ENCODE measurements at regions not wholly inside any gene's neighbourhood (a gene's known extent, or its start where the extent isn't known, plus 50 kb on each side); places are given as distances from the start of the nearest gene placed in this dataset.

- Histone ChIP-seq H3K36me3 (ENCODE audit: insufficient read depth, low read length) (no peaks in the 10 kb centered on the region), H3K27ac (ENCODE audit: low read length) (no peak overlapping the region), H3K27me3 (ENCODE audit: insufficient read depth, low read depth, low read length) (no peaks in the 10 kb centered on the region), H3K79me2 (replicated peaks; ENCODE audit: insufficient read depth, low read length) (no peaks in the 10 kb centered on the region), H3K9me2 (ENCODE audit: insufficient read depth, low read length) (no peaks in the 10 kb centered on the region), H3K9me3 (ENCODE audit: low read length) (no peaks in the 10 kb centered on the region), H4K20me1 (ENCODE audit: insufficient read depth) (no peaks in the 10 kb centered on the region), H2AFZ (ENCODE audit: low read depth, low read length) (no peak overlapping the region), H3K4me3 (ENCODE audit: low read length) (no peak overlapping the region), H3K4me2 (ENCODE audit: low read length) (no peak overlapping the region), H3K9ac (ENCODE audit: low read length) (no peak overlapping the region), H3F3A (ENCODE audit: insufficient read depth, low read length, poor library complexity, severe bottlenecking) (no peaks in the 10 kb centered on the region)
- TF ChIP-seq EP300 (conservative IDR thresholded peaks at IDR 0.05; ENCODE audit: poor library complexity, severe bottlenecking): no peak
- TF ChIP-seq CTCF (IDR thresholded peaks at IDR 0.05; ENCODE audit: poor library complexity, severe bottlenecking): no peak
- TF ChIP-seq, protein P1, sequence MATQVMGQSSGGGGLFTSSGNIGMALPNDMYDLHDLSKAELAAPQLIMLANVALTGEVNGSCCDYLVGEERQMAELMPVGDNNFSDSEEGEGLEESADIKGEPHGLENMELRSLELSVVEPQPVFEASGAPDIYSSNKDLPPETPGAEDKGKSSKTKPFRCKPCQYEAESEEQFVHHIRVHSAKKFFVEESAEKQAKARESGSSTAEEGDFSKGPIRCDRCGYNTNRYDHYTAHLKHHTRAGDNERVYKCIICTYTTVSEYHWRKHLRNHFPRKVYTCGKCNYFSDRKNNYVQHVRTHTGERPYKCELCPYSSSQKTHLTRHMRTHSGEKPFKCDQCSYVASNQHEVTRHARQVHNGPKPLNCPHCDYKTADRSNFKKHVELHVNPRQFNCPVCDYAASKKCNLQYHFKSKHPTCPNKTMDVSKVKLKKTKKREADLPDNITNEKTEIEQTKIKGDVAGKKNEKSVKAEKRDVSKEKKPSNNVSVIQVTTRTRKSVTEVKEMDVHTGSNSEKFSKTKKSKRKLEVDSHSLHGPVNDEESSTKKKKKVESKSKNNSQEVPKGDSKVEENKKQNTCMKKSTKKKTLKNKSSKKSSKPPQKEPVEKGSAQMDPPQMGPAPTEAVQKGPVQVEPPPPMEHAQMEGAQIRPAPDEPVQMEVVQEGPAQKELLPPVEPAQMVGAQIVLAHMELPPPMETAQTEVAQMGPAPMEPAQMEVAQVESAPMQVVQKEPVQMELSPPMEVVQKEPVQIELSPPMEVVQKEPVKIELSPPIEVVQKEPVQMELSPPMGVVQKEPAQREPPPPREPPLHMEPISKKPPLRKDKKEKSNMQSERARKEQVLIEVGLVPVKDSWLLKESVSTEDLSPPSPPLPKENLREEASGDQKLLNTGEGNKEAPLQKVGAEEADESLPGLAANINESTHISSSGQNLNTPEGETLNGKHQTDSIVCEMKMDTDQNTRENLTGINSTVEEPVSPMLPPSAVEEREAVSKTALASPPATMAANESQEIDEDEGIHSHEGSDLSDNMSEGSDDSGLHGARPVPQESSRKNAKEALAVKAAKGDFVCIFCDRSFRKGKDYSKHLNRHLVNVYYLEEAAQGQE (IDR thresholded peaks at IDR 0.05; ENCODE audit: borderline replicate concordance): no peak
- no peak for TF ChIP-seq EZH2 (IDR thresholded peaks at IDR 0.05; ENCODE audit: borderline replicate concordance, insufficient read depth, low read length, poor library complexity, severe bottlenecking)
- TF ChIP-seq SMC3 (conservative IDR thresholded peaks at IDR 0.05; ENCODE audit: poor library complexity): no peak
- TF ChIP-seq TAF1 (IDR thresholded peaks at IDR 0.05; ENCODE audit: low read depth): no peak
- no peak for TF ChIP-seq RAD21 (conservative IDR thresholded peaks at IDR 0.05)
- TF ChIP-seq POLR2AphosphoS5 (IDR thresholded peaks at IDR 0.05): no peak
- TF ChIP-seq MXI1 (conservative IDR thresholded peaks at IDR 0.05; ENCODE audit: poor library complexity, severe bottlenecking): no peak
These were observed 63.4 kb upstream of the SORBS2 start for GRCh38 chr4:185875316-185875907.

- no peaks in the 10 kb centered on the region for H3K27me3 ChIP-seq (ENCODE audit: insufficient read depth, low read depth, low read length)
- no peaks in the 10 kb centered on the region for H4K20me1 ChIP-seq (ENCODE audit: insufficient read depth)
- H3K9me3 ChIP-seq (ENCODE audit: low read length): no peaks in the 10 kb centered on the region
- H3K9me2 ChIP-seq (ENCODE audit: insufficient read depth, low read length): no peaks in the 10 kb centered on the region
- H3K79me2 ChIP-seq (replicated peaks; ENCODE audit: insufficient read depth, low read length): no peaks in the 10 kb centered on the region
- no peak overlapping the region for H3K4me3 ChIP-seq (ENCODE audit: low read length)
- no peaks in the 10 kb centered on the region for H3K36me3 ChIP-seq (ENCODE audit: insufficient read depth, low read length)
- no peak overlapping the region for H3K4me2 ChIP-seq (ENCODE audit: low read length)
- TF ChIP-seq, protein P1 (IDR thresholded peaks at IDR 0.05; ENCODE audit: borderline replicate concordance): no peak
- TF ChIP-seq TAF1 (IDR thresholded peaks at IDR 0.05; ENCODE audit: low read depth): no peak
- H3K9ac ChIP-seq (ENCODE audit: low read length): no peak overlapping the region
- no peak overlapping the region for H3K27ac ChIP-seq (ENCODE audit: low read length)
- H2AFZ ChIP-seq (ENCODE audit: low read depth, low read length): no peak overlapping the region
- no peaks in the 10 kb centered on the region for H3F3A ChIP-seq (ENCODE audit: insufficient read depth, low read length, poor library complexity, severe bottlenecking)
These were observed 66.6 kb upstream of the SORBS2 start for GRCh38 chr4:185878633-185879032.
